ENCODE measurements at regions not wholly inside any gene's neighbourhood (a gene's known extent, or its start where the extent isn't known, plus 50 kb on each side); places are given as distances from the start of the nearest gene placed in this dataset.

DNA sequence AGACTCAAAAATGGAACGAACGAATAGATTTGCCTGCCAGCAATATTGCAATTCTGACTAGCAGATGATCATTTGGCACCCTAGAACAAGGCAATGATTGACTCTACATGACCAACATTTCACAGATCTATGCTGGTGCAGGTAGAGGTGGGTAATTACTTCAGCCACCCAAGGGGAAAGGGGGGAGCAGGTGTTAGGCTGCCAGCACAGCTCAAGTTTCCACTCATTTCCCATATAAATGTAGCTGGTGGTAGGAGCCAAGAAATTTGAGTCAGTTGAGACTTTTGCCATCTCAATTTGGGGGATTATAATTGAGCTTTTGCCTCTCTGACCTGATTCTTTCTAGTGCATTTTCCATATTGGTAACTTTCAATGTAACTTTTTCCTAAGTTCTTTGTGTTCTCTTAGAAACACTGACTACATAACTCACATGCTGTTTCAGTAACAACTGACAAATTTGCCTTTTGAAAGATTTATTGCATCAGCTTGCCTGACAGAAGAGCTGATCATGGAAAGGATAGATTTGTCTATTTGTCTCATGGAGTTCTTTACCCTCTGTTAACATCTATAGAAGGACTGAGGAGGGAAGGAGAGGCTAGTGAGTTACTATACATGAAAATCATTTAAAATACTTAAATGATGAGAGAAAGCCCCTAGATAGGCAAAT lies 902.5 kb downstream of the ZPLD1 start:
- no peaks in the 10 kb centered on the region for H3K4me1 Mint-ChIP-seq (ENCODE audit: insufficient read depth, unreplicated experiment)
- H3K4me3 Mint-ChIP-seq (ENCODE audit: unreplicated experiment), result no peak overlapping the region
- POLR2A ChIA-PET, result interaction anchor here (0.7 kb wide), 1 partner anchor 1000 kb away, joined by 3 read pairs; no protein-coding TSS in a partner anchor
- peaks cover 72% of the 10 kb centered on the region for H3K27me3 Mint-ChIP-seq (ENCODE audit: insufficient read depth, unreplicated experiment)
- BruUV-seq (replicated peaks), result no TSS peak
- DNase-seq (ENCODE audit: unreplicated experiment), result no peak
- CTCF ChIA-PET, result interaction anchor here (0.6 kb wide), 1 partner anchor 64 kb away, joined by 3 read pairs; no protein-coding TSS in a partner anchor
- H3K36me3 Mint-ChIP-seq (ENCODE audit: insufficient read depth, unreplicated experiment), result no peaks in the 10 kb centered on the region
- no peaks in the 10 kb centered on the region for H3K9me3 Mint-ChIP-seq (ENCODE audit: unreplicated experiment)
- intact Hi-C loops (cut with micrococcal nuclease), result no loop called here
- no peak overlapping the region for H3K27ac Mint-ChIP-seq (ENCODE audit: low read depth, unreplicated experiment)
- TF ChIP-seq, protein P1, sequence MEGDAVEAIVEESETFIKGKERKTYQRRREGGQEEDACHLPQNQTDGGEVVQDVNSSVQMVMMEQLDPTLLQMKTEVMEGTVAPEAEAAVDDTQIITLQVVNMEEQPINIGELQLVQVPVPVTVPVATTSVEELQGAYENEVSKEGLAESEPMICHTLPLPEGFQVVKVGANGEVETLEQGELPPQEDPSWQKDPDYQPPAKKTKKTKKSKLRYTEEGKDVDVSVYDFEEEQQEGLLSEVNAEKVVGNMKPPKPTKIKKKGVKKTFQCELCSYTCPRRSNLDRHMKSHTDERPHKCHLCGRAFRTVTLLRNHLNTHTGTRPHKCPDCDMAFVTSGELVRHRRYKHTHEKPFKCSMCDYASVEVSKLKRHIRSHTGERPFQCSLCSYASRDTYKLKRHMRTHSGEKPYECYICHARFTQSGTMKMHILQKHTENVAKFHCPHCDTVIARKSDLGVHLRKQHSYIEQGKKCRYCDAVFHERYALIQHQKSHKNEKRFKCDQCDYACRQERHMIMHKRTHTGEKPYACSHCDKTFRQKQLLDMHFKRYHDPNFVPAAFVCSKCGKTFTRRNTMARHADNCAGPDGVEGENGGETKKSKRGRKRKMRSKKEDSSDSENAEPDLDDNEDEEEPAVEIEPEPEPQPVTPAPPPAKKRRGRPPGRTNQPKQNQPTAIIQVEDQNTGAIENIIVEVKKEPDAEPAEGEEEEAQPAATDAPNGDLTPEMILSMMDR (IDR thresholded peaks at IDR 0.05; ENCODE audit: unreplicated experiment), result no peak

DNA sequence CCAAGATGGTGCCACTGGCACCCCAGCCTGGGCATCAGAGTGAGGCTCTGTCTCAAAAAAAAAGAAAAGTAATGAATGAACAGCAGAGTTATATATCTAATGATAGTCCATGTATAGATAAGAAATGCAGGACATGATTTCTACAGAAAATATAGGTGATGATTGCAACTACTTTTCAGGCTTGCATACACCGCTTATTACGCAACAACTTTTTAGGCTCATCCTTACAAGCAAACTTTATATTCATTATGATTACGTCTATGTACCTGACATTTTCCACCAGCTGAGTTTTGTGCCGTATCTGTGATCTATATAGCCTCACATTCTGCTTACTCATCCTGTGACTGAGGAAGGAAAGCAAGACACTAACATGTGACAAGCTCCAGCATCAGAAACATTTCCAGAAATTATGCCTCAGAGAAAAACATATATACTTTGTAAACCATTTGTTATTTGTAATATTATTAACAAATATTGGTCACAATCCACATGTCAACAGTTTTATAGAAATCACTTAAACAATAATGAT lies 906.3 kb downstream of the ZPLD1 start:
- DNase-seq (ENCODE audit: unreplicated experiment), result no peak
- Mint-ChIP-seq H3K36me3 (ENCODE audit: insufficient read depth, unreplicated experiment) (no peaks in the 10 kb centered on the region), H3K4me3 (ENCODE audit: unreplicated experiment) (no peak overlapping the region), H3K27me3 (ENCODE audit: insufficient read depth, unreplicated experiment) (peaks cover 48% of the 10 kb centered on the region), H3K9me3 (ENCODE audit: unreplicated experiment) (no peaks in the 10 kb centered on the region), H3K4me1 (ENCODE audit: insufficient read depth, unreplicated experiment) (no peaks in the 10 kb centered on the region), H3K27ac (ENCODE audit: low read depth, unreplicated experiment) (no peak overlapping the region)
- TF ChIP-seq, protein P1 (IDR thresholded peaks at IDR 0.05; ENCODE audit: unreplicated experiment), result no peak
- ChIA-PET CTCF (interaction anchor here (0.6 kb wide), 1 partner anchor 668 kb away, joined by 4 read pairs; no protein-coding TSS in a partner anchor), POLR2A (no interaction called here)
- BruUV-seq (replicated peaks), result no TSS peak
- intact Hi-C loops (cut with micrococcal nuclease), result no loop called here

DNA sequence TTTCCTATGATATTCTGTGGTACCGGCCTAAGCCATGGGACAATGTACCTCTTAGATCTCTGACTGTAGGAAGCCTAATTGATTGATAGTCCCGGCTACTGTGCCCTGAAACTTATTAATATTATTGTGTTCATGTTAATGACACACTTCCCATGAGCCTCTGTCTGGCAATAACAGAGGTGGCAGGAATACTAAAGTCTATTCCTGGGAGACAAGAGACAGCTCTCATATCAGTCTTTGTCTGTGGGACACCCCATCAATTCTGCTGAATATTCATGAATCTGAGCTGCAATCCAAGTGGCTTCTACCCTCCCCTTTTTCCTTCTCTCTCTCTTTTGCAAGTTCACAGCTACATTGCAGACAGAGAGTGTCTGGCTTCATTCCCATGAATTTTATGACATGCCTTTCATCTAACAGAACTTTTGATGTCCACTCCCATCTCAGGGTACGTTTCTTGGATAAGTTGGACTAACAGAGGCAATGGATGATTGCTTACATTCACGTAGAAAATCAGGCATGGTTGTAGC lies 907.5 kb downstream of the ZPLD1 start:
- no peak overlapping the region for H3K4me3 Mint-ChIP-seq (ENCODE audit: unreplicated experiment)
- H3K27ac Mint-ChIP-seq (ENCODE audit: low read depth, unreplicated experiment), result no peak overlapping the region
- no peaks in the 10 kb centered on the region for H3K4me1 Mint-ChIP-seq (ENCODE audit: insufficient read depth, unreplicated experiment)
- DNase-seq (ENCODE audit: unreplicated experiment), result no peak
- POLR2A ChIA-PET, result no interaction called here
- TF ChIP-seq, protein P1 (IDR thresholded peaks at IDR 0.05; ENCODE audit: unreplicated experiment), result no peak
- BruUV-seq (replicated peaks), result no TSS peak
- intact Hi-C loops (cut with micrococcal nuclease), result no loop called here
- no peaks in the 10 kb centered on the region for H3K36me3 Mint-ChIP-seq (ENCODE audit: insufficient read depth, unreplicated experiment)
- peaks cover 37% of the 10 kb centered on the region for H3K27me3 Mint-ChIP-seq (ENCODE audit: insufficient read depth, unreplicated experiment)
- H3K9me3 Mint-ChIP-seq (ENCODE audit: unreplicated experiment), result no peaks in the 10 kb centered on the region
- CTCF ChIA-PET, result no interaction called here

DNA sequence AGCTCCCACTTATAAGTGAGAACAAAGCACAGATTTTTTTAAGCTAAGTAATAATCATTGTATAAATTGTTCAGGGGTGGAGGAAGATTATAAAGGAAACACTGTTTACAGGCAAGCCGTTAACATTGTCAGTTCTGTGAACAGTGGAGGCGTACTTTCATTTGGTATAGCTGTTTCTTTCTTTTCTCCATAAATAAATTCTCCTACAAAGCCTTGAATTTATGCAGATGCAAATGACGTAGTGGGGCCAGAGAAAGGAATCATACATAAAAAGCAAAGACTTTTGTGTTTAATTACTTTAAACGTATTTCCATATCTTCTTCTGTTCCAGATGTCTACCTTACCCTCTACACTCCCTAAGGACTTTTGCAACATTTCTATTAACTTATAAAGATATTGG lies 914.9 kb downstream of the ZPLD1 start:
- H3K27ac Mint-ChIP-seq (ENCODE audit: low read depth, unreplicated experiment), result no peak overlapping the region
- no peak overlapping the region for H3K4me3 Mint-ChIP-seq (ENCODE audit: unreplicated experiment)
- TF ChIP-seq, protein P1 (IDR thresholded peaks at IDR 0.05; ENCODE audit: unreplicated experiment), result no peak
- no peaks in the 10 kb centered on the region for H3K9me3 Mint-ChIP-seq (ENCODE audit: unreplicated experiment)
- no peaks in the 10 kb centered on the region for H3K36me3 Mint-ChIP-seq (ENCODE audit: insufficient read depth, unreplicated experiment)
- DNase-seq (ENCODE audit: unreplicated experiment), result no peak
- peaks cover 63% of the 10 kb centered on the region for H3K27me3 Mint-ChIP-seq (ENCODE audit: insufficient read depth, unreplicated experiment)
- no TSS peak for BruUV-seq (replicated peaks)
- ChIA-PET CTCF (no interaction called here), POLR2A (no interaction called here)
- H3K4me1 Mint-ChIP-seq (ENCODE audit: insufficient read depth, unreplicated experiment), result no peaks in the 10 kb centered on the region
- intact Hi-C loops (cut with micrococcal nuclease), result no loop called here
